DND-41 (cell line): ENCODE measurements at regions not wholly inside any gene's neighbourhood (a gene's known extent, or its start where the extent isn't known, plus 50 kb on each side); places are given as distances from the start of the nearest gene placed in this dataset.

ENCODE experiments used
- EZH2 ChIP-seq: IDR thresholded peaks from 3 replicates; pipeline ENCODE4 v1.6.1; 2012; ENCODE audit warnings: borderline replicate concordance, low read depth, mild to moderate bottlenecking, moderate library complexity, low read length, inconsistent platforms; ENCODE audit not compliant: severe bottlenecking
- TF ChIP-seq, protein P1 (sequence below): IDR thresholded peaks from 2 replicates; pipeline ENCODE4 v1.5.1; 2012; ENCODE audit warnings: borderline replicate concordance, low read length, moderate library complexity, mild to moderate bottlenecking; ENCODE audit not compliant: poor library complexity, severe bottlenecking; ENCODE audit errors: extremely low read depth

DNA sequence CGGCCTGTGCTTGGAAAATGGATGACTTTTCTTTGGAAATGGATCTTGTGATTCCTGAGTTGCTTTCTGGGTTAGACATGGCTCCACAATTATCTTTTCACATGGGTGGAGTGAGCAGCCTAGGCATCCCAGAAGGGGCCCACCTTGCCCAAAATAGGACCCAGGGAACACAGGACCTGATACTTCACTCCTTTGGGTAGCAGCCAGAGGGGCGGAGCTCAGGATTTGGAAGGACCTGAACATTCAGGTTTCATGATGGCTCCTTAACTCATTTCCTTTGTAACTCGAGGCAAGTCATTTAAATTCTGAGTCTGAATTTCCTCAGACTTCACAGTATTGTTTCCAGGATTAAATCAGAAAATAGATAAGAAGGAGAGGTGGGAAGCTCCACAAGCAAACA is 178.3 kb upstream of the ZMIZ1 start:
- TF ChIP-seq, protein P1, sequence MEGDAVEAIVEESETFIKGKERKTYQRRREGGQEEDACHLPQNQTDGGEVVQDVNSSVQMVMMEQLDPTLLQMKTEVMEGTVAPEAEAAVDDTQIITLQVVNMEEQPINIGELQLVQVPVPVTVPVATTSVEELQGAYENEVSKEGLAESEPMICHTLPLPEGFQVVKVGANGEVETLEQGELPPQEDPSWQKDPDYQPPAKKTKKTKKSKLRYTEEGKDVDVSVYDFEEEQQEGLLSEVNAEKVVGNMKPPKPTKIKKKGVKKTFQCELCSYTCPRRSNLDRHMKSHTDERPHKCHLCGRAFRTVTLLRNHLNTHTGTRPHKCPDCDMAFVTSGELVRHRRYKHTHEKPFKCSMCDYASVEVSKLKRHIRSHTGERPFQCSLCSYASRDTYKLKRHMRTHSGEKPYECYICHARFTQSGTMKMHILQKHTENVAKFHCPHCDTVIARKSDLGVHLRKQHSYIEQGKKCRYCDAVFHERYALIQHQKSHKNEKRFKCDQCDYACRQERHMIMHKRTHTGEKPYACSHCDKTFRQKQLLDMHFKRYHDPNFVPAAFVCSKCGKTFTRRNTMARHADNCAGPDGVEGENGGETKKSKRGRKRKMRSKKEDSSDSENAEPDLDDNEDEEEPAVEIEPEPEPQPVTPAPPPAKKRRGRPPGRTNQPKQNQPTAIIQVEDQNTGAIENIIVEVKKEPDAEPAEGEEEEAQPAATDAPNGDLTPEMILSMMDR = no peak
- no peak for TF ChIP-seq EZH2
